Ovary (tissue), 3 donors: ENCODE measurements at regions not wholly inside any gene's neighbourhood (a gene's known extent, or its start where the extent isn't known, plus 50 kb on each side); places are given as distances from the start of the nearest gene placed in this dataset.

Experiments used
- POLR2A ChIP-seq: fragments of 450-650 bp; IDR thresholded peaks from one replicate; pipeline ENCODE4 v1.6.1; 2017; ENCODE audit warnings: antibody characterized with exemption, mild to moderate bottlenecking, moderate library complexity
- TF ChIP-seq, protein P1 (sequence below), 3 donors: fragments of 450-650 bp in 2 of 3; fragments of 200-600 bp in 1 of 3; IDR thresholded peaks; one replicate each; pipeline versions ENCODE4 v1.5.1 to v1.8.0; 2016 to 2022; ENCODE audit warnings: antibody characterized with exemption in 3 of 3, mild to moderate bottlenecking in 1 of 3
- donor health status: DM: no; HTN: no; CAD: no.

DNA sequence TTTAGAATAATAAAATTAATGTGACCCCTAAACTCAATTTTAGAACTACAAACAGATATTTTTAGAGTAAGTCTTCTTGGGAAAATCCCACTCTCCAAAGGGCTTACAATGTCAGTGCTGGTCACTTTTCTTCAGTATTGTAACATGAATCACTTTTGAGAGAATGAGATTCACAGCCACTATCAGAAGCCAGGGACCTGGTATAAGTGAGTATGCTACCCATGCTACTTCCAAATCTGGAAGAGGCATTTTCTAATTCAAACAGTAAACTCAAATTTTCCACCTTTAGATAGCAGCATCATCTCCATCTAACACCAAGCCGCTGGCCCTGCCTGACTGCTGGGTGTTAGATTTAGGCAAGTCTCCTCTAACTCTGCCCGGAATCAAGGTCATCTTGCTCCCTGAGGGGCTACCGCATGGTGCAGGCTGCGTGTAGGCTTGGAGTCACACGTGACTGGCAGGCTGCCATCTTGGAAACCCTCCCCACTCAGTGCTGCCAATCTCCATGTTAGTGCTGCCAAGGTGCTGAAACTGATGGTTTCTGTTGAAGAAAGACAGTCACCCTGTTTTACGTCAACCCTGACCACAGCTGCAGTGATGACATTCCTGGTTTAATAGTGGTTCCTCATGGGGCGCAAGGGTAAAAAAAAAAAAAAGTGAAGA lies 882.9 kb upstream of the B3GALT2 start:
- TF ChIP-seq POLR2A = no peak
- TF ChIP-seq, protein P1, sequence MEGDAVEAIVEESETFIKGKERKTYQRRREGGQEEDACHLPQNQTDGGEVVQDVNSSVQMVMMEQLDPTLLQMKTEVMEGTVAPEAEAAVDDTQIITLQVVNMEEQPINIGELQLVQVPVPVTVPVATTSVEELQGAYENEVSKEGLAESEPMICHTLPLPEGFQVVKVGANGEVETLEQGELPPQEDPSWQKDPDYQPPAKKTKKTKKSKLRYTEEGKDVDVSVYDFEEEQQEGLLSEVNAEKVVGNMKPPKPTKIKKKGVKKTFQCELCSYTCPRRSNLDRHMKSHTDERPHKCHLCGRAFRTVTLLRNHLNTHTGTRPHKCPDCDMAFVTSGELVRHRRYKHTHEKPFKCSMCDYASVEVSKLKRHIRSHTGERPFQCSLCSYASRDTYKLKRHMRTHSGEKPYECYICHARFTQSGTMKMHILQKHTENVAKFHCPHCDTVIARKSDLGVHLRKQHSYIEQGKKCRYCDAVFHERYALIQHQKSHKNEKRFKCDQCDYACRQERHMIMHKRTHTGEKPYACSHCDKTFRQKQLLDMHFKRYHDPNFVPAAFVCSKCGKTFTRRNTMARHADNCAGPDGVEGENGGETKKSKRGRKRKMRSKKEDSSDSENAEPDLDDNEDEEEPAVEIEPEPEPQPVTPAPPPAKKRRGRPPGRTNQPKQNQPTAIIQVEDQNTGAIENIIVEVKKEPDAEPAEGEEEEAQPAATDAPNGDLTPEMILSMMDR (IDR thresholded peaks at IDR 0.05) = no peak
